ENCODE measurements at regions not wholly inside any gene's neighbourhood (a gene's known extent, or its start where the extent isn't known, plus 50 kb on each side); places are given as distances from the start of the nearest gene placed in this dataset.
A peak's percentile ranks its signal among the peaks of the same experiment; 100 is the strongest.

DNA sequence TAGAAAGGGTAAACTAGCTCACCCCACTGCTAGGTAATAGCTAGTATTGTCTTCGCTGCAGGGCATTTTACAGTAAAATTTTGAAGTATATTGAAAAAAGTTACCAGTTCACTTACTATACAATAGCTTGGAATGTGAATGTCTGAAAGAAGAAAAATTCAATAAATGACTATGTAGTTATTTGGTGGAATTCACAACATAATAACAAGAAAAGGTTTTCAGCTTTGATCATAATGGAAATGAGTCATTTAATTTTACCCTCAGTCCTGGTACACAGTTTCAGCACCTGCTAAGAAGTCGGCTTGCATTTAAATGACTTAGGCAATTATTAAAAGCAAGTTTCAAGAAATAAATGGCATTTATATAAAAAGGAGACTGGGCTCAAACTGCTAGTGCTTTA is 90.4 kb downstream of the NUP35 start:
- DNase-seq (ENCODE audit: low read depth), result no peak

GRCh38 chr2:183215917-183216316 is 91.7 kb downstream of the NUP35 start:
- no peak for DNase-seq (ENCODE audit: low read depth)

- DNase-seq (ENCODE audit: low read depth), result no peak
Observed at GRCh38 chr2:183219888-183220287, 95.6 kb downstream of the NUP35 start.

DNA sequence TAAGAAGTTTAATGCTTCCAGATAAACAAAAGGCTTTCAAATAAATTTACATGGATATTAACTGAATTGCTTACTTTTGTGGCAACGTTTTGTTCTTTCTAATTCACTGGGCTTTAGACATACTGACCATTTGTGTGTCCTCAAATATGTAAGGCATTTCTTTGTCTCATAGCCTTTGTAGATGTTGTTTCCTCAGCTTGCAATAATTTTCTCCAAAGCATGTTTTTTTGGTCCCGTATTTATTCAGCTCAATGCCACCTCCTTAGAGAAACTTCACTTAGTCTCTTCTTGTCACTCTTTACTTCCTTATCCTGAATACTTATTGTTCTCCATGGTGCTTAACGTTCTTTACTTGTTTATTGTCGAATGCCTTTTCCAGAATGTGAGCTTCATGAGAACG is 98.5 kb downstream of the NUP35 start:
- no peak for DNase-seq (ENCODE audit: low read depth)

- DNase-seq (ENCODE audit: low read depth), result no peak
Observed at GRCh38 chr2:183224948-183225347, 100.7 kb downstream of the NUP35 start.

DNA sequence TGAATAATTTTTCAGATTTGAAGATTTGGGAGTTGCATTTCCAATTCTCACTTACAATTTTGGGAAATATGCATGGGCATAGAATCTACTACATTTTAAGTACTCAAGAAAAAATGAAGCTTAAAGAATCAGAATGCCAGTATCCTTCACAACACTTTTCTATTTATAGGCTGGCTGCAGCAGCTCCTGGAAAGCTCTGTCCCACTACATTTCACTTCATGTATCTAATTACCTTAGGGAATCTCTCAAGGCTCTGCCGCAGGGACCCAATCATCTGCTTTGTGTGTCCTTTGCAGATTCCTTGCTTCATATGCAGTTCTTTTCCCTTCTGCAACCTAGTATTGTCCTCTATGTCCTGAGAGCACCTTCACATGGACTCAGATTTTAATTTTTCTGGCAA is 102.9 kb downstream of the NUP35 start:
- no peak for DNase-seq (ENCODE audit: low read depth)

- peak; percentile 52 for DNase-seq (ENCODE audit: low read depth)
Observed at GRCh38 chr2:183229386-183229785, 105.1 kb downstream of the NUP35 start.

- DNase-seq (ENCODE audit: low read depth), result no peak
Observed at GRCh38 chr2:183232161-183232865, 108.1 kb downstream of the NUP35 start.

GRCh38 chr2:183242937-183243336 is 118.7 kb downstream of the NUP35 start:
- DNase-seq (ENCODE audit: low read depth), result peak; percentile 66

- DNase-seq (ENCODE audit: low read depth), result peak; percentile 9
Observed at GRCh38 chr2:183243758-183244157, 119.5 kb downstream of the NUP35 start.

DNA sequence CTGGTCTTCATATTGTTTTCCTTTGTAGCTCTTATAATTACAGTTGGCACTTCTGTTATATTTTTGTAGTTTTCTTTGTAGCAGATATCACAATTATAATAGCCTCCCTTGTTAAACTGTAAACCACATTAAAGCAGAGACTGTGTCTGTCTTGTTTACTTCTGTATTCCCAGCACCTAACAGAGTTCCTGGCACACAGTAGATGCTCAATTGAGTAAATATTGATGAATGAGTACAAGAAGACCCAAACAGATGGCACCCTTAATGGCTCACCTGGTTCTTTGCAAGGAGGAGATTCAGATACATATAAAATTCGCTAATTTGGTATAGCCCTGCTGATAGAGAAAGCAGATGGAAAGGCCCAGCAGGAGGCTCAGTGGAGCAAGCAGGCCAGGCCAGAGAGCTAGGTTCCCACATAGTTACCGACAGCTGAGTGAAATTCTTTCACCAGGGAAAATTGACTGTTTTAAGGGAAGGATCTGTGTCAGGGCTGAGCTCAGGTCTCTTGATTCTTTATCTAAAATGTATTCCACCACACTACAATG is 120.1 kb downstream of the NUP35 start:
- DNase-seq (ENCODE audit: low read depth), result no peak

DNA sequence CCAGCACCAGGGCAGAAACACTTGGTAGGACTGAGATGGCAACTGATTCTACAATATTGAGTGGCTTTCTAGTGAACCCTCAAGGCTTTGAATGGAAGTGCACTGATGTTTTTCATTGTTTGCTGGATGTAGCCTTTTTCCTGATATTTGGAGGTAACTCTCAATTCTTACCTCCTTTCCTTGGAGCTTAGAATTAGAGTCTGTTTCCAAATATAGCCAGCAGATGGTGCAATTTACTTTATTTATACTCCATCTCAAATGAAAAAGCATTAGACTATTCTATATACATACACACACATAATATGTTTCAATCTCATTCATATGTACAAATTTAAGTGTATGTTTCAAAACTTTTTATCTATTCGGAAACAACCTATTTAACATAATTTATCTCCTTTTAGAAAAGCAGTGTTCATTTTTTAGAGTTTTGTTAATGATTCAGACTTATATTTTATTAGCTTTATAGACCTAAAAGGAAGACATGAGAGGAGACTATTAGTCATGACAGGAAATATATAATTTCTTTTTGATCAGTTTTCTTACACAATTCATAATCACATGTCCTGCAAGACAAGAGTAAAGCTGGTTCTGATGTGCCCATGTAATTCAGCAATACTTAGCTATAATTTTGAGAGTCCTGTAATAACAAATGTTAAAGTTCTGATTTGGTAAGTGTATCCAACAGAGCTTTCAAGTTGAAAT is 124.8 kb downstream of the NUP35 start:
- peak; percentile 38 for DNase-seq (ENCODE audit: low read depth)

- no peak for DNase-seq (ENCODE audit: low read depth)
Observed at GRCh38 chr2:183250061-183250460, 125.8 kb downstream of the NUP35 start.

DNA sequence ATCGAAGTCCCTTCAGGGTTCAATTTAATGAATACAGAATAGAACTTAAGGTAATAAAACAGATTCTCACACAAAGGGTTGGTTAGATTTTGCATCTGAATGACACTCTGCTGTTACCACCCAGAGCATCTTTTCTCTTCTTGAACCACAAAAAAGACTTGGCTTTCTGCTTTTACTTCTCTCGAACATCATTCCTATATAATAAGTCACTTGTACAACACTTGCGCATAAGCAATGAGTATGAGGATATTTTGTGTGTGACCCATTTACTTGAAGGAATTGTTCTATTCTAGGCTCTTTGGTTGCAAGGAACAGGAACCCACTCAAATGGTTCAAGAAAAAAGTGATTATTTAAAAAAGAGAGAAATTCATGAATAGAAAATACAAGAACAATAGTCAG is 126.2 kb downstream of the NUP35 start:
- DNase-seq (ENCODE audit: low read depth), result no peak

- DNase-seq (ENCODE audit: low read depth), result no peak
Observed at GRCh38 chr2:183253441-183254130, 129.3 kb downstream of the NUP35 start.

DNA sequence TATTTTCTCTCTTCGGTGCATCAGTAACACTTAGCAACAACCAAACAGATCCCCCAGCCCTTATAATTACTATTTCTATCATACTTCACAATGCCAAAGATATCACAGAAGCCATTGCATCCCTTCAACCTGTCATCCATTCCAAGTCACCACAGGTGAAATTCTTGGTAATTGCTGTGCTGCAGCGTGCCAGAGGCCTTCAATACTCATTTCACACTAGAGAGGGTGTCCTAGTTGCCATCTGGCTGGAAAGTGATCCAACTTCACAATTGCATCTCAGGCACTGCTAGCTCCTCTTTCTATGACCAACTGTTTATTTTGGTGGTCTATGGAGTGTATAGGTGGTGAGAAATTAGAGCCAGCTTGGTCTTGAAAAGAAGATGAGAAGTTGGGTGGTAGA is 131.2 kb downstream of the NUP35 start:
- no peak for DNase-seq (ENCODE audit: low read depth)

DNA sequence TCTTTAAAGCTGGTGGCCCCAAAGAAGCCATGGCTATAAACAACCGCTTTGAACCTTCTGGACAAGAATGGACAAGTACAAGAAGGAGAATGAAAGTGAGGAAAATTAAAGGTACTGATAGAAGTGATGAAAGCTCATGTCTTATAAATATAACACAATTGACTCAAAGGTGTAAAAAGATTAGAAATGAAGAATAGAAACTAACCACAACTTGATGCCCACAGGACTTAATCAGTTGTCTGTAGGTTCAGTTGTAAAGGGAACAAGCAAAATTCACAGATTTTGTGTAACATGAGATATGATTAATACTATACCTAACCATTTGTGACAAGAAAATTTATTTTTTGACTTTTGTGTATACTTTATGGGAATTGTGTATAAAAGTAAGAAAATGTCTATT is 135.7 kb downstream of the NUP35 start:
- no peak for DNase-seq (ENCODE audit: low read depth)

- DNase-seq (ENCODE audit: low read depth), result no peak
Observed at GRCh38 chr2:183260527-183260926, 136.3 kb downstream of the NUP35 start.

DNA sequence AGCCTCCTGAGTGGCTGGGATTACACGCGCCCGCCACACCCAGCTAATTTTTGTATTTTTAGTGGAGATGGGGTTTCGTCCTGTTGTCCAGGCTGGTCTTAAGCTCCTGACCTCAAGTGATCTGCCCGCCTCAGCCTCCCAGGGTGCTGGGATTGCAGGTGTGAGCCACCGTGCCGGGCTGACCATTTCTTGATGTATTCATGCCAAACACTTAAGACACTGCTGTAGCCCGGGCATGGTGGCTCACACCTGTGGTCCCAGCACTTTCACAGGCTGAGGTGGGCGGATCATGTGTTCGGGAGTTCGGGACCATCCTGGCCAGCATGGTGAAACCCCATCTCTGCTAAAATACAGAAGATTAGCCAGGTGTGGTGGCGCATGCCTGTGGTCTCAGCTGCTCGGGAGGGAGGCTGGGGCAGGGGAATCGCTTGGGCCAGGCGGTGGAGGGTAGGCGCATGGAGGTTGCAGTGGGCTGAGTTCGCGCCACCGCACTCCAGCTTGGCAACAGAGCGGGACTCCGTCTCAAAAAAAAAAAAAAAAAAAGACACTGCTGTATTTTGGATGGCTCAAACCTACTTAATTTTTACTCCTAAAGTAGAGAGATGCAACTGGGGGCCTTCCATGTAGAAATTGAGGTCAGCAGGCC is 140.8 kb downstream of the NUP35 start:
- DNase-seq (ENCODE audit: low read depth), result no peak

GRCh38 chr2:183267148-183267827 is 143.0 kb downstream of the NUP35 start:
- no peak for DNase-seq (ENCODE audit: low read depth)

- peak; percentile 61 for DNase-seq (ENCODE audit: low read depth)
Observed at GRCh38 chr2:183269956-183270355, 145.7 kb downstream of the NUP35 start.

DNA sequence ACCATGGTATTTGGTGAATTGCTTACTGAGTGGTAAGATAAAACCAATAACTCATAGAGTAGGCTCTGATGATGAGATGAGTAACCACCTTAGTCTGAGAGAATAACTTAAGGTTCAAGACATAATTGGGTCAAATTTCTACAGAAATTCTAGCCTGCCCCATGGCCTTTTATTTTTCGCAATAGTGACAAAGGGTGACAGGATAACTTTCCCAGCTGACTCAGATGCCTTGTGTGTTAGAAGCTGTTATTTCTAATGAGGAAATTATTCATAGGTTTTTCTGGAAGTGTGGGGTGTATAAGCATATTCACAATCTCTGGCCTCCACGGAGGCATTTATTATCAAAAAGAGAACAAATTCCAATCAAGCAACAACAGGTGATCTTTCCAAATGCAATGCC is 159.0 kb downstream of the NUP35 start:
- DNase-seq (ENCODE audit: low read depth), result peak; percentile 32
